Spleen (tissue), 11 donors: ENCODE measurements at regions not wholly inside any gene's neighbourhood (a gene's known extent, or its start where the extent isn't known, plus 50 kb on each side); places are given as distances from the start of the nearest gene placed in this dataset.

Source experiments
- DNase-seq: peaks from one replicate; pipeline ENCODE4 v3.0.0-alpha.2; 2020
- H3K27ac ChIP-seq, 8 donors: fragments of 200-600 bp; sonication (generic) in 7 of 8; 1 replicate in 4 of 8; 2 replicates in 4 of 8; pipeline versions ENCODE4 v1.5.0 to v1.8.0; 2016 to 2021; ENCODE audit warnings: inconsistent platforms in 4 of 8, mild to moderate bottlenecking in 4 of 8, moderate library complexity in 1 of 8
- H3K27me3 ChIP-seq, 7 donors: fragments of 200-600 bp; sonication (generic) in 6 of 7; replicated peaks in 1 of 7; 1 replicate in 4 of 7; 2 replicates in 3 of 7; pipeline versions ENCODE4 v1.5.0 to v1.8.0; 2016 to 2021; ENCODE audit warnings: inconsistent platforms in 3 of 7, mild to moderate bottlenecking in 1 of 7
- H3K36me3 ChIP-seq, 6 donors: fragments of 200-600 bp; sonication (generic) in 5 of 6; 1 replicate in 4 of 6; 2 replicates in 2 of 6; pipeline versions ENCODE4 v1.5.0 to v1.8.0; 2016 to 2021; ENCODE audit warnings: inconsistent platforms in 2 of 6
- H3K4me1 ChIP-seq, 6 donors: fragments of 200-600 bp; sonication (generic) in 5 of 6; 1 replicate in 3 of 6; 2 replicates in 3 of 6; pipeline versions ENCODE4 v1.5.0 to v1.8.0; 2016 to 2021; ENCODE audit warnings: inconsistent platforms in 3 of 6
- H3K4me3 ChIP-seq, 8 donors: fragments of 200-600 bp; sonication (generic) in 7 of 8; 1 replicate in 4 of 8; 2 replicates in 4 of 8; pipeline versions ENCODE4 v1.5.0 to v1.8.0; 2016 to 2021; ENCODE audit warnings: inconsistent platforms in 4 of 8, mild to moderate bottlenecking in 4 of 8, moderate library complexity in 2 of 8
- H3K9me3 ChIP-seq, 8 donors: fragments of 200-600 bp; sonication (generic) in 7 of 8; 1 replicate in 4 of 8; 2 replicates in 4 of 8; pipeline versions ENCODE4 v1.5.0 to v1.8.0; 2016 to 2021; ENCODE audit warnings: inconsistent platforms in 4 of 8
- POLR2A ChIP-seq, 3 donors: fragments of 450-650 bp; IDR thresholded peaks; one replicate each; pipeline ENCODE4 v1.5.1; 2017; ENCODE audit warnings: antibody characterized with exemption in 3 of 3, mild to moderate bottlenecking in 1 of 3
- POLR2AphosphoS5 ChIP-seq, 3 donors: sonication (generic); formaldehyde crosslinking; IDR thresholded peaks; one replicate each; pipeline ENCODE4 v1.5.1; 2017; ENCODE audit warnings: antibody characterized with exemption in 3 of 3
- WGBS, 5 donors: extraction: QIAGEN DNeasy Blood & Tissue Kit in 3 of 5; methylation state at CpG; one replicate each; pipeline versions ENCODE4 v1.1.5 to v1.1.7; 2013 to 2018; 5-methylcytosine and 5-hydroxymethylcytosine counted together
- intact Hi-C: fragments of 100-400 bp; cut with DNase I; formaldehyde crosslinking; loops from one replicate; pipeline ENCODE4 v1.15.0; 2023; ENCODE audit warnings: low total_unique reads
- TF ChIP-seq, protein P1 (sequence below), 11 experiments: fragments of 200-600 bp in 7 of 11; fragments of 450-650 bp in 4 of 11; sonication (generic) in 4 of 11; IDR thresholded peaks in 8 of 11; conservative IDR thresholded peaks in 3 of 11; 1 replicate in 7 of 11; 2 replicates in 4 of 11; pipeline versions ENCODE4 v1.4.0 to v1.8.0; 2016 to 2021; ENCODE audit warnings: antibody characterized with exemption in 11 of 11, inconsistent platforms in 4 of 11, mild to moderate bottlenecking in 1 of 11
- donor health status: healthy with polysubstance abuse.
- donor health status: DM: no; HTN: no; CAD: no; lungs with moderate emphysema.
- donor health status: DM: no; HTN: no; CAD: no.
- donor health status: Bipolar disorder and iron deficiency.
- donor health status: healthy.
- donor health status: DM: no; HTN: no; CAD: no.
- donor health status: DM: yes; HTN: yes; CAD: no.

DNA sequence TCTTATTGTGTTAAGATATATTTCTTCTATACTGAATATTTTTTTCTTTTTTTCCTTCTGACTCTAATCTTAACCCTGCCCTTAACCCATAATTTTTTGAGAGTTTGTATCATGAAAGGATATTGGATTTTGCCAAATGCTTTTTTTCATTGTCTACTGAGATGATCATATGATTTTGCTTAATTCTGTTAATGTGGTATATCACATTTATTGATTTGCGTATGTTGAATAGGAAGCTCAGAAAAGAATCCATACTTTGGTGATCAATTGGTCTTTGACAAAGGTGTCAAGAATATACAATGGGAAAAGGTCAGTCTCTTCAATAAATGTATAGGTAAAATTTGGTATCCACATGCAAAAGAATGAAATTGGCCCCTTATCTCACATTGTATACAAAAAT is 588.8 kb upstream of the ADGRB3 start:
- H3K36me3 ChIP-seq, result no peaks in the 10 kb centered on the region
- no peaks in the 10 kb centered on the region for H3K4me1 ChIP-seq
- H3K27me3 ChIP-seq, result no peaks in the 10 kb centered on the region
- H3K27ac ChIP-seq, result no peak overlapping the region
- TF ChIP-seq, protein P1, sequence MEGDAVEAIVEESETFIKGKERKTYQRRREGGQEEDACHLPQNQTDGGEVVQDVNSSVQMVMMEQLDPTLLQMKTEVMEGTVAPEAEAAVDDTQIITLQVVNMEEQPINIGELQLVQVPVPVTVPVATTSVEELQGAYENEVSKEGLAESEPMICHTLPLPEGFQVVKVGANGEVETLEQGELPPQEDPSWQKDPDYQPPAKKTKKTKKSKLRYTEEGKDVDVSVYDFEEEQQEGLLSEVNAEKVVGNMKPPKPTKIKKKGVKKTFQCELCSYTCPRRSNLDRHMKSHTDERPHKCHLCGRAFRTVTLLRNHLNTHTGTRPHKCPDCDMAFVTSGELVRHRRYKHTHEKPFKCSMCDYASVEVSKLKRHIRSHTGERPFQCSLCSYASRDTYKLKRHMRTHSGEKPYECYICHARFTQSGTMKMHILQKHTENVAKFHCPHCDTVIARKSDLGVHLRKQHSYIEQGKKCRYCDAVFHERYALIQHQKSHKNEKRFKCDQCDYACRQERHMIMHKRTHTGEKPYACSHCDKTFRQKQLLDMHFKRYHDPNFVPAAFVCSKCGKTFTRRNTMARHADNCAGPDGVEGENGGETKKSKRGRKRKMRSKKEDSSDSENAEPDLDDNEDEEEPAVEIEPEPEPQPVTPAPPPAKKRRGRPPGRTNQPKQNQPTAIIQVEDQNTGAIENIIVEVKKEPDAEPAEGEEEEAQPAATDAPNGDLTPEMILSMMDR (IDR thresholded peaks at IDR 0.05 in 8 of 11, conservative IDR thresholded peaks at IDR 0.05 in 3 of 11), result no peak
- no peak for TF ChIP-seq POLR2AphosphoS5 (IDR thresholded peaks at IDR 0.05)
- no peak for TF ChIP-seq POLR2A (IDR thresholded peaks at IDR 0.05)
- H3K4me3 ChIP-seq, result no peak overlapping the region
- DNase-seq, result no peak
- peaks cover 0 to 13% (median 9%) of the 10 kb centered on the region in 8 donors for H3K9me3 ChIP-seq
- WGBS, 5 donors, result 89 to 96% (median 91%) methylated on average over 1 of the region's 1 CpG
- intact Hi-C loops, result no loop called here

DNA sequence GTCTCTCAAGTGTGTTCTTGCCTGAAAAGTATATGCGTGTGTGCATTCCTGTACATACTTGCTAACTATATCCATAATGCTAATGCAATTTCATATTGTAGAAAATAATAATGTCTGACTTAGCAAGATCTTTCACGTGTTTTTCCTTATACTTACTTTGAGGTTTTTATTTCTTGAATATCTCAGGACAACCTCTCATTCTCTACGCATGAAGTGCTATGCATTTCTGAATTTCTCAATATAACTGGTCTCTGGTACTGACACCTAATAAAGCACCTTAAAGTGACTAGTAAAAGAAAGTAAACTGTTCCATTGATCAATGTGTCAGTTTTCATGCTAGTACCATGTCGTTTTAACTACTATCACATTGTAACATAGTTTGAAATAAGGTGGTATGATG is 589.9 kb upstream of the ADGRB3 start:
- Histone ChIP-seq H3K9me3 (peaks cover 0 to 13% (median 9%) of the 10 kb centered on the region in 8 donors), H3K4me1 (no peaks in the 10 kb centered on the region), H3K27ac (no peak overlapping the region), H3K36me3 (no peaks in the 10 kb centered on the region), H3K27me3 (no peaks in the 10 kb centered on the region), H3K4me3 (no peak overlapping the region)
- DNase-seq, result no peak
- TF ChIP-seq POLR2AphosphoS5 (IDR thresholded peaks at IDR 0.05), result no peak
- TF ChIP-seq, protein P1 (IDR thresholded peaks at IDR 0.05 in 8 of 11, conservative IDR thresholded peaks at IDR 0.05 in 3 of 11), result no peak
- TF ChIP-seq POLR2A (IDR thresholded peaks at IDR 0.05), result no peak
- 75 to 86% (median 77%) methylated on average over 4 of the region's 4 CpGs for WGBS, 5 donors
- intact Hi-C loops, result no loop called here

DNA sequence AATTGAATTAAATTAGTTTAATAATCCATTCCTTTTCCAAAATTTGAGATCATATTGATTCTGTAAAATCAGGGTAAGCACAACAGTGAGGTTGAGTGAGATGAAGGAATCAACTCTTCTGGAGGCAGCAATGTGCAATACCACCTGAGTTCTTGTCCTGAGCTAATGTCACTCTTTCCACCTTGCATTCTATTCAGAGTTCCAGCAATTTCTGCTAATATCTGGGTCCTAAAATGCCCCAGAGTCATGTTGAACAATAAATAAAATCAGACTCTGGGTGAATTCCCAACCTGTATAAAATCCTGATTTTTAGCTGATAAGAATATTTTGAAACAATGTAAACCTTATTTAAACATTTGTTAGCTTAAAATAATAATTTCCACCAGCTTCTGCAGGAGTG is 590.8 kb upstream of the ADGRB3 start:
- Histone ChIP-seq H3K27ac (no peak overlapping the region), H3K36me3 (no peaks in the 10 kb centered on the region), H3K9me3 (peaks cover 0 to 13% (median 7%) of the 10 kb centered on the region in 8 donors), H3K27me3 (no peaks in the 10 kb centered on the region), H3K4me1 (no peaks in the 10 kb centered on the region), H3K4me3 (no peak overlapping the region)
- DNase-seq, result no peak
- intact Hi-C loops, result no loop called here
- TF ChIP-seq POLR2AphosphoS5 (IDR thresholded peaks at IDR 0.05) (no peak), POLR2A (IDR thresholded peaks at IDR 0.05) (no peak)
- TF ChIP-seq, protein P1 (IDR thresholded peaks at IDR 0.05 in 8 of 11, conservative IDR thresholded peaks at IDR 0.05 in 3 of 11), result no peak

DNA sequence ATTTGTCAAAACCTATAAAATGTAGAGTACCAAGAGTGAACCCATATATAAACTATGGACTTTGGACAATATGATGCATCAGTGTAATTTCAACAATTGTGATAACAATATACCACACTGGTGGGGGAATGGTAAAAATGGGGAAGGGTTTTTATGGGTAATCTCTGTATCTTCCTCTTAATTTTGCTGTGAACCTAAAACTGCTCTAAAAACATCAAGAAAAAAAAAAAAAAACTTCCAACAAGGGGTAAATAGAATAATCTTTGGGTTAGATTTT is 592.0 kb upstream of the ADGRB3 start:
- Histone ChIP-seq H3K4me1 (no peaks in the 10 kb centered on the region), H3K27ac (no peak overlapping the region), H3K4me3 (no peak overlapping the region), H3K9me3 (peaks cover 0 to 7% (median 2%) of the 10 kb centered on the region in 8 donors), H3K36me3 (no peaks in the 10 kb centered on the region), H3K27me3 (no peaks in the 10 kb centered on the region)
- intact Hi-C loops, result no loop called here
- DNase-seq, result no peak
- TF ChIP-seq POLR2AphosphoS5 (IDR thresholded peaks at IDR 0.05) (no peak), POLR2A (IDR thresholded peaks at IDR 0.05) (no peak)
- TF ChIP-seq, protein P1 (IDR thresholded peaks at IDR 0.05 in 8 of 11, conservative IDR thresholded peaks at IDR 0.05 in 3 of 11), result no peak
